Astrocyte (in vitro differentiated cells and primary cell): ENCODE measurements at regions not wholly inside any gene's neighbourhood (a gene's known extent, or its start where the extent isn't known, plus 50 kb on each side); places are given as distances from the start of the nearest gene placed in this dataset.
"Not testable (repeated sequence)": the region's sequence is repeated elsewhere in the genome, so short reads cannot be mapped to it uniquely, and the experiment has no call there.

Experiments
- EZH2 ChIP-seq: IDR thresholded peaks from 2 replicates; pipeline ENCODE4 v1.6.1; 2012; ENCODE audit warnings: mild to moderate bottlenecking, low read length, inconsistent platforms; ENCODE audit not compliant: insufficient read depth
- TF ChIP-seq, protein P1 (sequence below): IDR thresholded peaks from 2 replicates; pipeline ENCODE4 v1.5.1; 2011; ENCODE audit warnings: low read depth, mild to moderate bottlenecking, inconsistent platforms, low read length, moderate library complexity; ENCODE audit not compliant: insufficient read depth

DNA sequence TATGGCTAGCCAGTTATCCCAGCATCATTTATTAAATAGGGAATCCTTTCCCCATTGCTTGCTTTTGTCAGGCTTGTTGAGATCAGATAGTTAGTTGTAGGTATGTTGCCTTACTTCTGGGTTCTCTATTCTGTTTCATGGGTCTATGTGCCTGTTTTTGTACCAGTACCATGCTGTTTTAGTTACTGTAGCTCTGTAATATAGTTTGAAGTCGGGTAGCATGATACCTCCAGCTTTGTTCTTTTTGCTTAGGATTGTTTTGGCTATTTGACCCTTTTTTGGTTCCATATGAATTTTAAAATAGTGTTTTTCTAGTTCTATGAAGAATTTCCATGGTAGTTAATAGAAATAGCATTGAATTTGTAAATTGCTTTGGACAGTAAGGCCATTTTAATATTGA lies 300.5 kb downstream of the PTGER3 start:
- TF ChIP-seq, protein P1, sequence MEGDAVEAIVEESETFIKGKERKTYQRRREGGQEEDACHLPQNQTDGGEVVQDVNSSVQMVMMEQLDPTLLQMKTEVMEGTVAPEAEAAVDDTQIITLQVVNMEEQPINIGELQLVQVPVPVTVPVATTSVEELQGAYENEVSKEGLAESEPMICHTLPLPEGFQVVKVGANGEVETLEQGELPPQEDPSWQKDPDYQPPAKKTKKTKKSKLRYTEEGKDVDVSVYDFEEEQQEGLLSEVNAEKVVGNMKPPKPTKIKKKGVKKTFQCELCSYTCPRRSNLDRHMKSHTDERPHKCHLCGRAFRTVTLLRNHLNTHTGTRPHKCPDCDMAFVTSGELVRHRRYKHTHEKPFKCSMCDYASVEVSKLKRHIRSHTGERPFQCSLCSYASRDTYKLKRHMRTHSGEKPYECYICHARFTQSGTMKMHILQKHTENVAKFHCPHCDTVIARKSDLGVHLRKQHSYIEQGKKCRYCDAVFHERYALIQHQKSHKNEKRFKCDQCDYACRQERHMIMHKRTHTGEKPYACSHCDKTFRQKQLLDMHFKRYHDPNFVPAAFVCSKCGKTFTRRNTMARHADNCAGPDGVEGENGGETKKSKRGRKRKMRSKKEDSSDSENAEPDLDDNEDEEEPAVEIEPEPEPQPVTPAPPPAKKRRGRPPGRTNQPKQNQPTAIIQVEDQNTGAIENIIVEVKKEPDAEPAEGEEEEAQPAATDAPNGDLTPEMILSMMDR, result not testable (repeated sequence)
- TF ChIP-seq EZH2, result not testable (repeated sequence)
